ENCODE measurements at regions not wholly inside any gene's neighbourhood (a gene's known extent, or its start where the extent isn't known, plus 50 kb on each side); places are given as distances from the start of the nearest gene placed in this dataset.

- TF ChIP-seq CTCF (IDR thresholded peaks at IDR 0.05) (no peak), POLR2A (IDR thresholded peaks at IDR 0.05) (no peak)
Measured at GRCh38 chr2:240211598-240212424, 71.4 kb upstream of the OTOS start.
